Fibroblast of lung (primary cell): ENCODE measurements at regions not wholly inside any gene's neighbourhood (a gene's known extent, or its start where the extent isn't known, plus 50 kb on each side); places are given as distances from the start of the nearest gene placed in this dataset.

Experiments
- DNase-seq, 2 donors: peaks; one replicate each; pipeline versions ENCODE4 v3.0.0 to v3.0.0-alpha.2; 2010; ENCODE audit warnings: low read depth in 2 of 2
- H2AFZ ChIP-seq: 2 replicates; pipeline ENCODE4 v1.5.1; 2012; ENCODE audit warnings: low read length, control low read depth, inconsistent platforms
- H3K27ac ChIP-seq: 2 replicates; pipeline ENCODE4 v1.5.1; 2011; ENCODE audit warnings: low read length, control low read depth; ENCODE audit not compliant: insufficient read depth
- H3K27me3 ChIP-seq: 2 replicates; pipeline ENCODE4 v1.5.1; 2011; ENCODE audit warnings: mild to moderate bottlenecking, low read length; ENCODE audit not compliant: control insufficient read depth, insufficient read depth
- H3K36me3 ChIP-seq: 2 replicates; pipeline ENCODE4 v1.5.1; 2011; ENCODE audit warnings: low read length; ENCODE audit not compliant: control insufficient read depth, insufficient read depth
- H3K4me1 ChIP-seq: 2 replicates; pipeline ENCODE4 v1.5.1; 2011; ENCODE audit warnings: low read length; ENCODE audit not compliant: control insufficient read depth, insufficient read depth; ENCODE audit errors: extremely low read depth
- H3K4me2 ChIP-seq: 2 replicates; pipeline ENCODE4 v1.5.1; 2011; ENCODE audit warnings: low read length, control low read depth; ENCODE audit not compliant: insufficient read depth; ENCODE audit errors: extremely low read depth
- H3K4me3 ChIP-seq, 4 experiments: fragments of 200-600 bp in 1 of 4; sonication (generic) in 1 of 4; replicated peaks in 1 of 4; 2 replicates each; pipeline ENCODE4 v1.5.1; 2011 to 2016; ENCODE audit warnings: low read length in 4 of 4, low read depth in 3 of 4, mild to moderate bottlenecking in 3 of 4, control low read depth in 2 of 4, inconsistent platforms in 1 of 4, mixed read lengths in 1 of 4; ENCODE audit not compliant: insufficient read depth in 1 of 4; ENCODE audit errors: control extremely low read depth in 1 of 4
- H3K79me2 ChIP-seq: 2 replicates; pipeline ENCODE4 v1.5.1; 2012; ENCODE audit warnings: mild to moderate bottlenecking, low read length, inconsistent platforms; ENCODE audit not compliant: control insufficient read depth, insufficient read depth
- H3K9ac ChIP-seq: 2 replicates; pipeline ENCODE4 v1.5.1; 2011; ENCODE audit warnings: mild to moderate bottlenecking, low read length, control low read depth; ENCODE audit not compliant: insufficient read depth
- H3K9me3 ChIP-seq: 2 replicates; pipeline ENCODE4 v1.5.1; 2012; ENCODE audit warnings: low read depth, low read length; ENCODE audit not compliant: control insufficient read depth, insufficient read depth
- H4K20me1 ChIP-seq: 2 replicates; pipeline ENCODE4 v1.5.1; 2011; ENCODE audit warnings: low read length; ENCODE audit not compliant: control insufficient read depth, insufficient read depth; ENCODE audit errors: extremely low read depth
- EZH2 ChIP-seq: IDR thresholded peaks from 2 replicates; pipeline ENCODE4 v1.5.1; 2012; ENCODE audit warnings: low read length, control low read depth, mild to moderate bottlenecking; ENCODE audit errors: missing control alignments
- TF ChIP-seq, protein P1 (sequence below), 2 donors: IDR thresholded peaks in 1 of 2; conservative IDR thresholded peaks in 1 of 2; 1 replicate in 1 of 2; 2 replicates in 1 of 2; pipeline ENCODE4 v1.5.1; 2011 to 2012; ENCODE audit warnings: low read length in 2 of 2, control low read depth in 1 of 2, inconsistent platforms in 1 of 2, low read depth in 1 of 2, mild to moderate bottlenecking in 1 of 2

DNA sequence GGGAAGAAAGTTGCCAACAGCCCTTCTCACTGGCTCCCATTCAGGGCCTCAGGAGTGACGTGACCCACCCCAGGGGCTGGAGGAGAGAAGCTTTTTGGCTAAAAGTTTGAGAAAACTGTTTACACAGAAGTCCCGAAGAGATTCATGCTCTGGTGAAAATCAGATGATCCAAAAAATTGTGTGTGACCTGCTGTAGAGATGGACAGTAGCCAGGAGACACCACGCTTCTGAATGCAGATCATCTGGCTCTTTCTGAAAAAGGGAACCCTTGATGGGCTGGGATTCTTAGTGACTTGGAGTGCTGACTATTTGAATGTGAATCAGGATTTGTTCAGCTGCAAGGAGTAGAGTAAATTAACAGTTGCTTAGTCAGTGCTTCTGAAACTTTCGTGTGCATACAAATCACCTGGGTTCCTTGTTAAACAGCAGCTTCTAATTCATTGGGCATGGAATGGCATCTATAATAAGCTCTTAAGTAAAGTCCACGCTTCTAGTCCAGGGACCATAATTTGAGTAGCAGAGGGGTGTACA lies 265.1 kb downstream of the PREX1 start:
- no peaks in the 10 kb centered on the region for H3K79me2 ChIP-seq

DNA sequence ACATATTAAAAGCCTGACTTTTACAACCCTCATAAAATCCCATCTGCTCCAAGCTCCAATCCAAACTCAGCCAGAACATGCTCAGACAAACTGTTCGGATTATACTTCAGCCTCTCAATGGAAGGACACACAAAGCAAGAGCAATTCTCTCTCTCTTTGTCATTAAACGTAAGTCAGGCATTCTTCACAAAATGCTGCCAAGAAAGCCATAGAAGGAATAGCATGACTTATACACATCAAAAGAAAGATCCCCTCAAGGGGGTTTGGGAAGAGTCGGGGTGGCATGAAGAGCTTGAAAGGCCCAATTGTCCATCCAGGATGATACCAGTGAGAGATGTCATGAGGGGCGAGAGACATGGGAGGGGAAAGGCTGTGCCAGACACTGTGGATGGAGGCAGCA lies 268.9 kb downstream of the PREX1 start:
- Histone ChIP-seq H3K9ac (no peak overlapping the region), H4K20me1 (no peaks in the 10 kb centered on the region), H2AFZ (no peak overlapping the region), H3K4me2 (no peak overlapping the region), H3K27me3 (no peaks in the 10 kb centered on the region), H3K9me3 (no peaks in the 10 kb centered on the region), H3K36me3 (no peaks in the 10 kb centered on the region), H3K4me3 (no peak overlapping the region), H3K4me1 (no peaks in the 10 kb centered on the region), H3K27ac (no peak overlapping the region), H3K79me2 (no peaks in the 10 kb centered on the region)
- TF ChIP-seq, protein P1, sequence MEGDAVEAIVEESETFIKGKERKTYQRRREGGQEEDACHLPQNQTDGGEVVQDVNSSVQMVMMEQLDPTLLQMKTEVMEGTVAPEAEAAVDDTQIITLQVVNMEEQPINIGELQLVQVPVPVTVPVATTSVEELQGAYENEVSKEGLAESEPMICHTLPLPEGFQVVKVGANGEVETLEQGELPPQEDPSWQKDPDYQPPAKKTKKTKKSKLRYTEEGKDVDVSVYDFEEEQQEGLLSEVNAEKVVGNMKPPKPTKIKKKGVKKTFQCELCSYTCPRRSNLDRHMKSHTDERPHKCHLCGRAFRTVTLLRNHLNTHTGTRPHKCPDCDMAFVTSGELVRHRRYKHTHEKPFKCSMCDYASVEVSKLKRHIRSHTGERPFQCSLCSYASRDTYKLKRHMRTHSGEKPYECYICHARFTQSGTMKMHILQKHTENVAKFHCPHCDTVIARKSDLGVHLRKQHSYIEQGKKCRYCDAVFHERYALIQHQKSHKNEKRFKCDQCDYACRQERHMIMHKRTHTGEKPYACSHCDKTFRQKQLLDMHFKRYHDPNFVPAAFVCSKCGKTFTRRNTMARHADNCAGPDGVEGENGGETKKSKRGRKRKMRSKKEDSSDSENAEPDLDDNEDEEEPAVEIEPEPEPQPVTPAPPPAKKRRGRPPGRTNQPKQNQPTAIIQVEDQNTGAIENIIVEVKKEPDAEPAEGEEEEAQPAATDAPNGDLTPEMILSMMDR (conservative IDR thresholded peaks at IDR 0.05 in 1 of 2, IDR thresholded peaks at IDR 0.05 in 1 of 2; ENCODE audit: low read depth in 1 of 2, low read length in 2 of 2) = no peak
- no peak for TF ChIP-seq EZH2
- no peak for DNase-seq

More for the DNA sequence above, 265.1 kb downstream of the PREX1 start:
- DNase-seq = no peak
- no peak overlapping the region for H3K27ac ChIP-seq
- H4K20me1 ChIP-seq = no peaks in the 10 kb centered on the region
- no peaks in the 10 kb centered on the region for H3K27me3 ChIP-seq
- H3K9ac ChIP-seq = no peak overlapping the region
- no peaks in the 10 kb centered on the region for H3K36me3 ChIP-seq
- H3K4me1 ChIP-seq = no peaks in the 10 kb centered on the region
- no peaks in the 10 kb centered on the region for H3K9me3 ChIP-seq
- no peak overlapping the region for H2AFZ ChIP-seq
- TF ChIP-seq, protein P1 (conservative IDR thresholded peaks at IDR 0.05 in 1 of 2, IDR thresholded peaks at IDR 0.05 in 1 of 2; ENCODE audit: low read depth in 1 of 2, low read length in 2 of 2) = no peak
- TF ChIP-seq EZH2 = no peak
- H3K4me2 ChIP-seq = no peak overlapping the region
- no peak overlapping the region for H3K4me3 ChIP-seq

DNA sequence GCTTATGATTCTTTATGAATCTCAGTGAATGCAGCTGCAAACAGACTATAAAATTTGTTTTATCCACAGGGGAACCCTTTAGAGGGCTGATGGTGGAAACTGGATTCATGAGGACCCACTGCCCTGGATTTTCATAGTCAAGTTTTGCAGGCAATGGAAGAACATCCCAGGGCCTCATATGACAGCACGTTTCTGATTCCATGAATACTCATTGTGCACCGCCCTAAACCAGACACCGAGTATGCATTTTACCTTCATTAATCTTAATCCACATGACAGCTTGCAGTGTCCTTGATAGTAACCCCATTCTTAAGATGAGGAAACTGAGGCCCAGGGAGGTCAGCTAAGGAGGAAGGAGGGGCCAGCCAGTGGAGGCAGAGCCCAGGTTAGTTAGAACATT lies 270.4 kb downstream of the PREX1 start:
- Histone ChIP-seq H3K36me3 (no peaks in the 10 kb centered on the region), H3K9ac (no peak overlapping the region), H3K9me3 (no peaks in the 10 kb centered on the region), H2AFZ (no peak overlapping the region), H3K27ac (no peak overlapping the region), H4K20me1 (no peaks in the 10 kb centered on the region), H3K4me2 (no peak overlapping the region), H3K79me2 (no peaks in the 10 kb centered on the region), H3K4me1 (no peaks in the 10 kb centered on the region), H3K4me3 (no peak overlapping the region), H3K27me3 (no peaks in the 10 kb centered on the region)
- TF ChIP-seq, protein P1 (conservative IDR thresholded peaks at IDR 0.05 in 1 of 2, IDR thresholded peaks at IDR 0.05 in 1 of 2; ENCODE audit: low read depth in 1 of 2, low read length in 2 of 2) = no peak
- TF ChIP-seq EZH2 = no peak
- no peak for DNase-seq
